ENCODE measurements at regions not wholly inside any gene's neighbourhood (a gene's known extent, or its start where the extent isn't known, plus 50 kb on each side); places are given as distances from the start of the nearest gene placed in this dataset.
"Not testable (repeated sequence)": the region's sequence is repeated elsewhere in the genome, so short reads cannot be mapped to it uniquely, and the experiment has no call there.

GRCh38 chr7:3094701-3095445 is 51.2 kb upstream of the CARD11 start:
- peak; percentile 32 for DNase-seq (ENCODE audit: low read depth)

- DNase-seq (ENCODE audit: low read depth) = no peak
These were observed 54.1 kb upstream of the CARD11 start for GRCh38 chr7:3097734-3098133.

GRCh38 chr7:3102159-3102558 is 58.5 kb upstream of the CARD11 start:
- DNase-seq (ENCODE audit: low read depth) = no peak

- no peak for DNase-seq (ENCODE audit: low read depth)
These were observed 60.1 kb upstream of the CARD11 start for GRCh38 chr7:3103614-3104398.

- no peak for DNase-seq (ENCODE audit: low read depth)
These were observed 62.2 kb upstream of the CARD11 start for GRCh38 chr7:3105856-3106255.

GRCh38 chr7:3106361-3106826 is 62.7 kb upstream of the CARD11 start:
- DNase-seq (ENCODE audit: low read depth) = no peak

GRCh38 chr7:3107228-3107763 is 63.6 kb upstream of the CARD11 start:
- no peak for DNase-seq (ENCODE audit: low read depth)

- DNase-seq (ENCODE audit: low read depth) = no peak
These were observed 64.4 kb upstream of the CARD11 start for GRCh38 chr7:3107889-3108570.

- no peak for DNase-seq (ENCODE audit: low read depth)
These were observed 65.7 kb upstream of the CARD11 start for GRCh38 chr7:3109311-3109915.

GRCh38 chr7:3112479-3113134 is 68.9 kb upstream of the CARD11 start:
- DNase-seq (ENCODE audit: low read depth) = no peak

- DNase-seq (ENCODE audit: low read depth) = no peak
These were observed 71.2 kb upstream of the CARD11 start for GRCh38 chr7:3114917-3115316.

- DNase-seq (ENCODE audit: low read depth) = no peak
These were observed 73.4 kb upstream of the CARD11 start for GRCh38 chr7:3117081-3117480.

GRCh38 chr7:3117488-3118231 is 74.0 kb upstream of the CARD11 start:
- peak; percentile 29 for DNase-seq (ENCODE audit: low read depth)

- not testable (repeated sequence) for DNase-seq (ENCODE audit: low read depth)
These were observed 75.8 kb upstream of the CARD11 start for GRCh38 chr7:3119352-3119927.

GRCh38 chr7:3119963-3120362 is 76.3 kb upstream of the CARD11 start:
- DNase-seq (ENCODE audit: low read depth) = no peak

GRCh38 chr7:3120513-3120912 is 76.8 kb upstream of the CARD11 start:
- DNase-seq (ENCODE audit: low read depth) = no peak

- DNase-seq (ENCODE audit: low read depth) = no peak
These were observed 85.3 kb upstream of the CARD11 start for GRCh38 chr7:3128857-3129490.

- DNase-seq (ENCODE audit: low read depth) = no peak
These were observed 90.2 kb upstream of the CARD11 start for GRCh38 chr7:3133811-3134385.

- DNase-seq (ENCODE audit: low read depth) = no peak
These were observed 91.1 kb upstream of the CARD11 start for GRCh38 chr7:3134745-3135144.

GRCh38 chr7:3135626-3136025 is 92.0 kb upstream of the CARD11 start:
- no peak for DNase-seq (ENCODE audit: low read depth)
